ENCODE measurements at regions not wholly inside any gene's neighbourhood (a gene's known extent, or its start where the extent isn't known, plus 50 kb on each side); places are given as distances from the start of the nearest gene placed in this dataset.

DNA sequence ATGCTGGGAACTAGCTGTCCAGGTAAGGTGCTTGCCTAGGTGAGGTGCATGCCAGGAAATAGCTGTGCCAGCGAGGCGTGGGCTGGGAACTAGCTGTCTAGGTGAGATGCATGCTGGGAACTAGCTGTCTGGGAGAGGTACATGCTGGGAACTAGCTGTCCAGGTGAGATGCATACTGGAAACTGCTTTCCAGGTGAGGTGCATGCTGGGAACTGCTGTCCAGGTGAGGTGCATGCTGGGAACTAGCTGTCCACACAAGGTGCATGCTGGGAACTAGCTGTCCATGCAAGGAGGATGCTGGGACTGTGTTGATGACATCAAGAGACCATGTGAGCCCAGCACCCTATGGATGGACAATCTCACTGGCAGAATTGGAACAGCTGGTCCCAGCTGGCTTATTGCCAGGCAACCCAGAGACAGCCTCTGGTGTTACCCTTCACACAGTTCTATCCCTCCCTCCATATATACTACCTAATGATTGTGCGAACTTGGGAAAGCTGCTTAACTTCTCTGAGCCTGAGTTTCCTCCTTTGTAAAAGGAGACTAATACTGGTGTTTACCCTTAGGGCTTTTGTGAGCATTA lies 479.9 kb upstream of the RBFOX1 start:
- no peak for DNase-seq (ENCODE audit: low read depth)
- no peak overlapping the region for H3K4me3 ChIP-seq (ENCODE audit: low read depth, low read length)
- TF ChIP-seq, protein P1, sequence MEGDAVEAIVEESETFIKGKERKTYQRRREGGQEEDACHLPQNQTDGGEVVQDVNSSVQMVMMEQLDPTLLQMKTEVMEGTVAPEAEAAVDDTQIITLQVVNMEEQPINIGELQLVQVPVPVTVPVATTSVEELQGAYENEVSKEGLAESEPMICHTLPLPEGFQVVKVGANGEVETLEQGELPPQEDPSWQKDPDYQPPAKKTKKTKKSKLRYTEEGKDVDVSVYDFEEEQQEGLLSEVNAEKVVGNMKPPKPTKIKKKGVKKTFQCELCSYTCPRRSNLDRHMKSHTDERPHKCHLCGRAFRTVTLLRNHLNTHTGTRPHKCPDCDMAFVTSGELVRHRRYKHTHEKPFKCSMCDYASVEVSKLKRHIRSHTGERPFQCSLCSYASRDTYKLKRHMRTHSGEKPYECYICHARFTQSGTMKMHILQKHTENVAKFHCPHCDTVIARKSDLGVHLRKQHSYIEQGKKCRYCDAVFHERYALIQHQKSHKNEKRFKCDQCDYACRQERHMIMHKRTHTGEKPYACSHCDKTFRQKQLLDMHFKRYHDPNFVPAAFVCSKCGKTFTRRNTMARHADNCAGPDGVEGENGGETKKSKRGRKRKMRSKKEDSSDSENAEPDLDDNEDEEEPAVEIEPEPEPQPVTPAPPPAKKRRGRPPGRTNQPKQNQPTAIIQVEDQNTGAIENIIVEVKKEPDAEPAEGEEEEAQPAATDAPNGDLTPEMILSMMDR (conservative IDR thresholded peaks at IDR 0.05; ENCODE audit: low read depth, low read length), result no peak

DNA sequence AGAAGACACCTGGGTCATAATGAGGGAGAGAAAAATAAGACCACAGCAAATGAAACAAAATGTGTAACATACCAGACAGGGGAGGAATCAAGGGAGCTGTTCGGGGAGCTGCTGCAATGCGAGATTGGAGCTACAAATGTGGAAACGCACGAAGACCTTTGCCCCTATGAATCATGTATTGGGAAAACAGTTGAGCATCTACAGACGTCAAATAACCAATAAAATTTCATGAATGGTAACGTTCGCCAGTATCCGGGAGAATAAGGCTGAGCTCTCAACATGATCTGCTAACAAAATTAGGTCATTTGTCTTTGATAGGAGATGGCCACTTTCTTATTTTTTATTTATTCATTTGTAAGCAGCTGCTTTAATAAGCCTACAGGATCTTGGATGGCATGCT lies 486.2 kb upstream of the RBFOX1 start:
- TF ChIP-seq, protein P1 (conservative IDR thresholded peaks at IDR 0.05; ENCODE audit: low read depth, low read length), result no peak
- no peak overlapping the region for H3K4me3 ChIP-seq (ENCODE audit: low read depth, low read length)
- no peak for DNase-seq (ENCODE audit: low read depth)

DNA sequence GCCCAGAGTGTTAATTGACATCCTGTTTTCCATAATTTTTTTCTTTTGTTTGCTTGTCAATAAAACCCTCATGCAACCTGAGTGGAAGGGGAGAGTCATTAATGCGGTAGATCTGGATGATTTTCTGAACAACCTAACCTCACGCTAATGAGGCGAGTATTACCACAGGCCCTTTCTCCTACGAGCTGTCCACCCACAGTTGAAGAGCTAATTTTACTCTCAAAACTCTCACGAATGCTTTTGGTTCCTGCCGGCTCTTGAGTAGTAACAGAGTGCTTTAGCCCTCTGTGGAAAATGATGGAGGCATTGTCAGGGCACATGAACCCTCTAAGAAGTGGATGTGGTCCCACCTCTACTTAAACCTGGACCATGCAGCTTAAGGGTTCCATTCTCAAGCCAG lies 491.3 kb upstream of the RBFOX1 start:
- DNase-seq (ENCODE audit: low read depth), result no peak
- H3K4me3 ChIP-seq (ENCODE audit: low read depth, low read length), result no peak overlapping the region
- TF ChIP-seq, protein P1 (conservative IDR thresholded peaks at IDR 0.05; ENCODE audit: low read depth, low read length), result no peak

DNA sequence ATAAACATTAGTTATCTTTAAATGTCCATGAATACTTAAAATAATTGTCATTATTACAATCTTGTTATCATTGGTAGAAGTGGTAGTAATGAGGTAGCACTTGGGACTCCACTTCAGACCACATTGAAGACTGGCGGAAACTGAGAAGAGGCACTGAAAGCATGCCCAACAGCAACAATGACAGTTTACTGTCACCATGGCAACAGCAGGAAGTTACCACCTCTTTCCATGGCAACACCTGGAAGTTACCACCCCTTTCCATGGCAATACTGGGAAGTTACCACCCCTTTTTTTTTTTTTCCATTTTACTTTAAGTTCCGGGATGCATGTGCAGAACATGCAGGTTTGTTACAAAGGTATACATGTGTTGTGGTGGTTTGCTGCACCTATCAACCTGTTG lies 494.9 kb upstream of the RBFOX1 start:
- TF ChIP-seq, protein P1 (conservative IDR thresholded peaks at IDR 0.05; ENCODE audit: low read depth, low read length), result no peak
- no peak overlapping the region for H3K4me3 ChIP-seq (ENCODE audit: low read depth, low read length)
- DNase-seq (ENCODE audit: low read depth), result no peak

DNA sequence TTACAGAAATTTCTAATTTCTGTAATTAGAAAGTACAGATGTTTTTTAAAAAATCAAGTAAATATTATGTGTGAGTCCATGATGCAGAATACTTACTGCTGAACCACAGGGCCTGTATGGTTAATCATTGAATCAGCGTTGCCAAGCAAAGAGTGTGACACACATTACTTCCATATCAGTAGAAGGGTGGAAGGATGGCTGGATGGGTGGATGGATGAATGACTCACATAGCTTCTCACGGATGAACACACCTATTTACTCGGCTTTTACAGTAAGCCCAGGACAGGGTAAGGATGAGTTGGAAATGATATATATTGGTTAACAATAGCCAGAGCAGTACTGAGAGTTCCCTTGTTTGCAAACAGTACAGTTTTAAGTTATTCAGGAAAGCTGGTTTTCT lies 495.9 kb upstream of the RBFOX1 start:
- TF ChIP-seq, protein P1 (conservative IDR thresholded peaks at IDR 0.05; ENCODE audit: low read depth, low read length), result no peak
- DNase-seq (ENCODE audit: low read depth), result no peak
- no peak overlapping the region for H3K4me3 ChIP-seq (ENCODE audit: low read depth, low read length)

DNA sequence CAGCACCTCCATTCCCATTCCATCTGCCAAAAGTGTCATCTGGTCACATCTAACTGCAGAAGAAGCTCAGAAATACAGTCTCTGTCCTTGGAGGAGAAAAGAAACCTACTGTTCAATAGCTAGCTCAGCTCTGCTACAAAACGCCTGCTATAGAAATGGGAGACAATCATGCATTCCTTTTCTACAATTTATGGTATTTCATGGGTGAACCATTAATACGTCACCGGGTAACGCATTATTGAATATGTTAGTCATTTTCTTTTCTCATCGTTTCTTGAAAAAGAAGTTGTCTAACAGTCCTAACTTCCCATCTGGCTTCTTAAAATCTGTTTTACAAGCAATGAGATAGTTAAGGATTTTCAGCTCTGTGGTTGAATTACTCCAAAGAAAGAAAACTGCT lies 496.7 kb upstream of the RBFOX1 start:
- H3K4me3 ChIP-seq (ENCODE audit: low read depth, low read length), result no peak overlapping the region
- TF ChIP-seq, protein P1 (conservative IDR thresholded peaks at IDR 0.05; ENCODE audit: low read depth, low read length), result no peak
- DNase-seq (ENCODE audit: low read depth), result no peak

DNA sequence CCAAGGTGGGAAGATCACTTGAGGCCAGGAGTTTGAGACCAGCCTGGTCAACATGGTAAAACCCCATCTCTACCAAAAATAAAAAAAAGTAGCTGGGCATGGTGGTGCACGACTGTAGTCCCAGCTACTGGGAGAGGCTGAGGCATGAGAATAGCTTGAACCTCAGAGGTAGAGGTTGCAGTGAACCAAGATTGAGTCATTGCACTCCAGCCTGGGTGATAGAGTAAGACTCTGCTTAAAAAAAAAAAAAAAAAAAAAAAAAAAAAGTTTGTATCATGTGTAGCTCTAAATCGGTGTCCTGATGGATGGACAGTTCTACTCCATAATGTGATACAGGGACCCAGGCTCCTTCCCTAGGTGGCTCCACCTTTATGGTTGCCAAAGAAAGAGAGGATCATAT lies 497.1 kb upstream of the RBFOX1 start:
- TF ChIP-seq, protein P1 (conservative IDR thresholded peaks at IDR 0.05; ENCODE audit: low read depth, low read length), result no peak
- no peak overlapping the region for H3K4me3 ChIP-seq (ENCODE audit: low read depth, low read length)
- no peak for DNase-seq (ENCODE audit: low read depth)
